ENCODE measurements at regions not wholly inside any gene's neighbourhood (a gene's known extent, or its start where the extent isn't known, plus 50 kb on each side); places are given as distances from the start of the nearest gene placed in this dataset.

DNA sequence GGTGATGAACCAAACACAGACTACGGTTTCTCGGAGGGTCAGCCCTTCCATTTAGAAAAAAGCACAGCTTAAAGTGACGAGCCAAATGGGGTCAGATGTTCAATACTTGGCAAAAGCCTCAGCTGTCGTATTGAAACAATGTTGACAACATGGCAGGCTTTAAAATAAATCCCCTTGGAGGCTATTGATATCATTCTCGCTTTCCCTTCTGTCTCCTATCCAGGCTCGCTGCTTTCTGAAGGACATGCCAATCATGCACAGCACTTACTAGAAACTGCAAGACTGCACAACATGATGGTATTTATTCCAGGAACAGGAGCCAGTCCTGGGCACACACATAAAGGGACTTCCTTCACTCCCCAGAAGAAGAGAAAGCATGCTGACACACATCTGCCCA, 137.9 kb downstream of the SLC7A11 start:
- Histone ChIP-seq H3F3A (replicated peaks; ENCODE audit: insufficient read depth) (no peaks in the 10 kb centered on the region), H4K20me1 (ENCODE audit: insufficient read depth) (no peaks in the 10 kb centered on the region), H3K79me2 (ENCODE audit: insufficient read depth) (no peaks in the 10 kb centered on the region), H3K4me3 (ENCODE audit: low read depth in 2 of 2, low read length in 1 of 2) (no peak overlapping the region), H3K27ac (ENCODE audit: low read depth in 2 of 2, low read length in 1 of 2) (no peak overlapping the region), H3K4me2 (no peak overlapping the region), H3K9ac (no peak overlapping the region), H2AFZ (ENCODE audit: low read depth) (no peak overlapping the region), H3K9me3 (peaks cover 3% of the 10 kb centered on the region; the same call in 1 of the 2 replicates), H3K9me2 (no peaks in the 10 kb centered on the region), H3K4me1 (ENCODE audit: control insufficient read depth in 1 of 2, insufficient read depth in 2 of 2, low read depth in 1 of 2, low read length in 1 of 2) (no peaks in the 10 kb centered on the region; a peak in 1 of 4 replicates), H3K36me3 (replicated peaks in 1 of 2; ENCODE audit: control insufficient read depth in 1 of 2, insufficient read depth in 2 of 2, low read length in 1 of 2) (no peaks in the 10 kb centered on the region), H3K27me3 (ENCODE audit: insufficient read depth) (no peaks in the 10 kb centered on the region)
- no peak for DNase-seq
- TF ChIP-seq YY1 (IDR thresholded peaks at IDR 0.05; ENCODE audit: low read depth) (no peak), MAX (IDR thresholded peaks at IDR 0.05; ENCODE audit: low read depth) (no peak), FOSL2 (IDR thresholded peaks at IDR 0.05; ENCODE audit: borderline replicate concordance, low read depth) (no peak), IRF3 (IDR thresholded peaks at IDR 0.05; ENCODE audit: low read depth, low read length) (no peak), CHD2 (IDR thresholded peaks at IDR 0.05; ENCODE audit: low read length, partially characterized antibody) (no peak)
- TF ChIP-seq, protein P1, sequence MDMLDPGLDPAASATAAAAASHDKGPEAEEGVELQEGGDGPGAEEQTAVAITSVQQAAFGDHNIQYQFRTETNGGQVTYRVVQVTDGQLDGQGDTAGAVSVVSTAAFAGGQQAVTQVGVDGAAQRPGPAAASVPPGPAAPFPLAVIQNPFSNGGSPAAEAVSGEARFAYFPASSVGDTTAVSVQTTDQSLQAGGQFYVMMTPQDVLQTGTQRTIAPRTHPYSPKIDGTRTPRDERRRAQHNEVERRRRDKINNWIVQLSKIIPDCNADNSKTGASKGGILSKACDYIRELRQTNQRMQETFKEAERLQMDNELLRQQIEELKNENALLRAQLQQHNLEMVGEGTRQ (IDR thresholded peaks at IDR 0.05; ENCODE audit: borderline replicate concordance, low read depth, low read length): no peak
- TF ChIP-seq, protein P2, sequence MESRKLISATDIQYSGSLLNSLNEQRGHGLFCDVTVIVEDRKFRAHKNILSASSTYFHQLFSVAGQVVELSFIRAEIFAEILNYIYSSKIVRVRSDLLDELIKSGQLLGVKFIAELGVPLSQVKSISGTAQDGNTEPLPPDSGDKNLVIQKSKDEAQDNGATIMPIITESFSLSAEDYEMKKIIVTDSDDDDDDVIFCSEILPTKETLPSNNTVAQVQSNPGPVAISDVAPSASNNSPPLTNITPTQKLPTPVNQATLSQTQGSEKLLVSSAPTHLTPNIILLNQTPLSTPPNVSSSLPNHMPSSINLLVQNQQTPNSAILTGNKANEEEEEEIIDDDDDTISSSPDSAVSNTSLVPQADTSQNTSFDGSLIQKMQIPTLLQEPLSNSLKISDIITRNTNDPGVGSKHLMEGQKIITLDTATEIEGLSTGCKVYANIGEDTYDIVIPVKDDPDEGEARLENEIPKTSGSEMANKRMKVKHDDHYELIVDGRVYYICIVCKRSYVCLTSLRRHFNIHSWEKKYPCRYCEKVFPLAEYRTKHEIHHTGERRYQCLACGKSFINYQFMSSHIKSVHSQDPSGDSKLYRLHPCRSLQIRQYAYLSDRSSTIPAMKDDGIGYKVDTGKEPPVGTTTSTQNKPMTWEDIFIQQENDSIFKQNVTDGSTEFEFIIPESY (IDR thresholded peaks at IDR 0.05; ENCODE audit: borderline replicate concordance, low read depth): no peak
- CTCF ChIA-PET: interaction anchor here (1.2 to 5.8 kb wide), 2 partner anchors 13 to 14 kb away, joined by 4 to 42 read pairs; no protein-coding TSS in a partner anchor
- WGBS (ENCODE audit: low lambda C conversion rate): 87% methylated on average over 6 of the region's 6 CpGs
- POLR2A ChIA-PET: no interaction called here

GRCh38 chr4:138103597-138104283, 138.4 kb downstream of the SLC7A11 start:
- no peak for TF ChIP-seq REST (IDR thresholded peaks at IDR 0.05; ENCODE audit: low read depth, low read length)
- no peak for TF ChIP-seq GABPA (IDR thresholded peaks at IDR 0.05; ENCODE audit: low read depth)
- TF ChIP-seq TEAD4 (IDR thresholded peaks at IDR 0.05; ENCODE audit: borderline replicate concordance, insufficient read depth): no peak
- no peak for TF ChIP-seq CHD2 (IDR thresholded peaks at IDR 0.05; ENCODE audit: low read length, partially characterized antibody)
- no peak for TF ChIP-seq RCOR1 (IDR thresholded peaks at IDR 0.05; ENCODE audit: low read length)
- WGBS (ENCODE audit: low lambda C conversion rate): 77% methylated on average over 5 of the region's 5 CpGs
- Histone ChIP-seq H3K4me1 (ENCODE audit: control insufficient read depth in 1 of 2, insufficient read depth in 2 of 2, low read depth in 1 of 2, low read length in 1 of 2) (no peaks in the 10 kb centered on the region; a peak in 1 of 4 replicates), H3K9me3 (peaks cover 2% of the 10 kb centered on the region; the same call in 1 of the 2 replicates), H3K9me2 (no peaks in the 10 kb centered on the region), H3K4me3 (ENCODE audit: low read depth in 2 of 2, low read length in 1 of 2) (no peak overlapping the region), H4K20me1 (ENCODE audit: insufficient read depth) (no peaks in the 10 kb centered on the region), H2AFZ (ENCODE audit: low read depth) (no peak overlapping the region), H3K27ac (ENCODE audit: low read depth in 2 of 2, low read length in 1 of 2) (no peak overlapping the region), H3K9ac (no peak overlapping the region), H3K79me2 (ENCODE audit: insufficient read depth) (no peaks in the 10 kb centered on the region), H3K4me2 (no peak overlapping the region), H3K27me3 (ENCODE audit: insufficient read depth) (no peaks in the 10 kb centered on the region), H3F3A (replicated peaks; ENCODE audit: insufficient read depth) (no peaks in the 10 kb centered on the region), H3K36me3 (replicated peaks in 1 of 2; ENCODE audit: control insufficient read depth in 1 of 2, insufficient read depth in 2 of 2, low read length in 1 of 2) (no peaks in the 10 kb centered on the region)
- CTCF ChIA-PET: interaction anchor here (5.8 kb wide), 1 partner anchor 13 kb away, joined by 42 read pairs; no protein-coding TSS in a partner anchor
- no peak for DNase-seq
- POLR2A ChIA-PET: no interaction called here
